Cerebellar nuclear complex (tissue), 1 donor: ENCODE measurements at regions not wholly inside any gene's neighbourhood (a gene's known extent, or its start where the extent isn't known, plus 50 kb on each side); places are given as distances from the start of the nearest gene placed in this dataset.

Source experiments
- DNase-seq, 2 experiments: peaks; one replicate each; lab custom pipeline; 2025; lab: John Stamatoyannopoulos, UW

DNA sequence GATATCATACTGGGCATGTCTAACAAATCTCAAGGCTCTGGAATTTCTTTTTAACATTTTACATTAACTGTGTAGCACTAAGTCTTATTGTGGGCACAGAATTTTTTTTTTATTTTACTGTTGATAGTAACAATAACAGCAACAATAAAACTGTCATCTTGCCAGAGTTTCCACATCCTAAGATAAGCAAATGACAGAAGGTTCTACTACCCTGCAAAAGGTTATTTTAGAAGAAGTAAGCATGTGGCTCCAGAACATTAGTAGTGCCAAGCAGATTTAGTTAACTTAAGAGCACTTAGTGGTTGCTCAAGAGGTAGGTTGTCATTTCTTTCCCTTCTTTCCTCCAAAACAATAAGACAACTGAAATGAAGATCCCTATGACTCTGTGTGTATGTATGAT, 743.0 kb upstream of the CBLB start:
- no peak for DNase-seq

DNA sequence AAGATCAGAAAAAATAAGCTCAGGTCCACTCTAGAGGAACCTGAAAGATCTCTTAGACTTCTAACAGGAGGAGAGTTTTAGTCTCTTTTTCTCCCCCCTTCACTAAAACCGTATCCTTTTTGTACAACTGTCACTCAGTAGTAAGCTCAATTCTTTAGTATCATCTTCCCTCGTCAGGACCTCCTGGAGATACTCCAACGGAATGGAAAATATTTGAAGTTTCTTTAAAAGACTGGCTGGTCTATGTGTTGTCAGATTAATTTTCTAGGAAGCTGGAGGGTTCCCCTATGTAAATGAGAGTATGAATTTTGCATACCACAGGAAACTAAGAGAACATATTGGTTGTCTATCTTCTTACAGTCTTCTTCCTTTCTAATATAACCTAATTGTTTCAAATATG, 747.7 kb upstream of the CBLB start:
- no peak for DNase-seq

DNA sequence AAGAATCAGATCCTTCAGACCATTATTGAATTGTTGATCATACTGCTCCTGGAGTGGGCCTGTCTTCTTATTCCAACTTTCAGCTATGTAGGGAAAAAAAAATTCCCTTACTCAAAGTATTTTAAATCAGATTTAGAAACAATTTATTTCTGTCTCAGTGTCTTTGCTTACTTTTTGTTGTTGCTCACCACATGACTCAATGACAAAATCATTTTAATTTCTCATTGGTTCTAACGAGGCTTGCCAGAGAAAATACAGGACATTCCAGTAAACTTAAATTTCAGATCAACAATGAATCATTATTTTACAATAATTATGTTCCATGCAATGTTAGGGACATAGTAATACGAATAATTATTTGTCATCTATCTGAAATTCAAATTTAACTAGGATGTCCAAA, 748.5 kb upstream of the CBLB start:
- DNase-seq, result no peak

DNA sequence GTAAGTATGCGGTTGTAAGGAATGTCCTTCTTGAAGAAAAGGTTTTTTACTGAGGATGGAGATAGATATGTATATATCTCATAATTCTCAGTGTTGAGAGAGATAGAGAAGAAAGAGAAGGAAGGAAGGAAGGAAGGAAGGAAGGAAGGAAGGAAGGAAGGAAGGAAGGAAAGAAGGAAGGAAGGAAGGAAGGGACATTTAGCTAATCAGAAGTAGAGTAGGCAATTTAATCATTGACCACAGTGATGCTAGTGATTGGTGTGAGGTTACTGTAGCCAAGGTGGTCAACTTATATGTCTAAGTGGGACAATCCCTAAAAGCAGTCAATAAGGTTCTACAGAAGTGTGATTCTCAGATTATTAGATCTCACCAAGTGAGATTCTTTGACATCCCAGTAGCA, 751.8 kb upstream of the CBLB start:
- DNase-seq, result no peak

DNA sequence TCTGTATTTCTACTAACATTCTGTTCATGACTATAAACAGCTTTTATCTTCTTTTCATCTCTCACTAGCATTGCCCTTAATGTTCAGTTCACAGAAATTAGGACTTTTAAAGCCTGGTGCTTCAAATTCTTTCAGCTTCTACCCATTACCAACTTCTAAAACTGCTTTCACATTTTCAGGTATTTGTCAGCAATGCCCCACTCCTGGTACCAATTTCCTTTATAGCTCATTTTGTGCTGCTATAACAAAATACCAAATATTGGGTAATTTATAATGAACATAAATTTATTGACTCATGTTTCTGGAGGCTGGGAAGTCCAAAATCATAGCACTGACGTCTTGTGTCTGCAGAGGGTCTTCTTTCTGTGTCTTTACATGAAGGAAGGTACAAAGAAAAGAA, 753.1 kb upstream of the CCDC54 start:
- no peak for DNase-seq

DNA sequence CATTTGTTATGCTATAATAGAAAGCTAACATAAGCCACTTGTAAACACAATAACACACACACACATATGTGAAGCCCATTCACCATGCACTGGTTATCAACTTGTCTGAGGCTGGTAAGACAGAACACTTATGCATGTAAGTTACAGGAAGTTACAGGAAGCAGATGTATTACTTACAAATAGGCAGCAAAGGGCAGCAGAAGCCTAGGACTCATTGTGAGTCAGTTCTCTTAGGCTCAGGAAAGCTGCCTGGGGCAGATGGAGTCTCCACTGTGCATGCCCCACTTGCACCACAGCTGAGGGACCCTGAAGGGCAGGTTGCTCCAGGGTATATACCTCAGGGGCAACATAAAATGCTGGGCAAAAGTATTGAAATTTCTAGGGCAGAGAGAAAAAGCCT, 748.8 kb upstream of the CCDC54 start:
- no peak for DNase-seq

DNA sequence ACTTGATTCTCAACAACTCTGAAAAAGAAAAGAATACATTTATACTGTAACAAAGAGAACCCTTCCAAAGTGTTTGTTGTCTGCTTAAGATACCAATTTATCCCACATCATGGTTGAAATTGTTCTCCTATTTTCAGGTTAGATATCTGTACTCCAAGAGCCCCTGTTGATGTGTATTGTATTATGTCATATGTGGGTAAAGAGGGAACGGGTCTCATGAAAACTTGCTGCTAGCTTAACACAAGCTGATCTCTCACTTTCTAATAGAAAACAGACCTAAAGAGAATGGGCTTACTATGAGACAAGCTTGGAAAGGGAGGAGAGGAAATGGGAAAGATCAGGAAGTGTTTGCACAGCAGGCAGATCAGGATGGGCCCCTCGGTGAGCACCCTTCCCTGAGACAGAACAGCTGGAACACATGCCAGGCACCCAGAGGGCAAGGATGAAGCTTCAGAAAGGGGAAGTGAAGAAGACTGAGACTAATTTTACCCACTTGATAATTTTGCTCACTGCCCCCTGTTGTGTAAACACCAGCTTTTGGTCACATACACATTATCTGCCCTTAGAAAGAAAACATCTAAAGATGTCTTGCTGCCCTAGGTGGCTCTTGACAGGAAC, 747.9 kb upstream of the CCDC54 start:
- DNase-seq, result no peak

DNA sequence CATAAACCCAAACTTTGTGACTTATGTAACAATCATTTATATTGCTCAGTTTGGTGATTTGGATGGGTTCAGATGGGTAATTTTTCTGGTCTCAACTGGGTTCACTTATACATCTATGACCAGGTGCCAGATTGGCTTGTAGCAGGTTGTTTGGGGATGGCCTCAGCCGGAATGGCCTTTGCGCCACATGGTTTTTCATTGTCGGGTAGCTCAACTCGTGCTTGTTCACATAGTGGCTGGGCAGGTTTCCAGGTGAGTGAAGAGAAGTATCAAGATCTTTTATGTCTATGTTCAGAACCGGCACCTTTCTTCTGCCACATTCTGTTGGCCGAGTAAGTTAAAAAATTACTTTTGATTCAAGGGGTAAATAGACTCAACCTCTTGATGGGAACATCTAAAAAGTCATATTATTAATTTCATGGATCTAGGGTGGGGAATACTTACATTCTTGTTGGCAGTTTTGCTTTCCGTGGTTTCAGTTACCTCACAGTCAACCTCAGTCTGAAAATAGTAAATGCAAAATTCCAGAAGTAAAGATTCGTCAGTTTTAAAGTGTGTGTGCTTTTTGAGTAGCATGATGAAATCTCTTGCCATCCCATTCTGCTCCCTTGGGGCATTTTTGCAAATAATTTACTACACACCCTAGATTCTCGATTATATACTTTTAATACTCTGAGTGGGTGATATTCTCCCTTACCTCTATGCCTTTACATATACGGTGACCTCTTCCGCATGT, 745.7 kb upstream of the CCDC54 start:
- no peak for DNase-seq

DNA sequence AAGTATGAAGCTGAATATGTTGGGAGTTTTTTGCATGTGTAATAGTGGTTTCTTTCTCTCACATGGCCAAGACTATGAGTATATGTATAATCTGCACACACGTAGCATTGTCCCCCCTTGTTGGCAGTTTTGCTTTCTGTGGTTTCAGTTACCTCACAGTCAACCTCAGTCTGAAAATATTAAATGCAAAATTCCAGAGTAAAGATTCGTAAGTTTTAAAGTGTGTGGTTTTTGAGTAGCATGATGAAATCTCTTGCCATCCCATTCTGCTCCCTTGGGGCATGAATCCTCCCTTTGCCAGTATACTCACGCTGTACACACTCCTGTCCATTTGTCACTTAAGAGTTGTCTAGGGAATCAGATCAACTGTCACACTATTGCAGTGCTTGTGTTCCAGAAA, 742.0 kb upstream of the CCDC54 start:
- DNase-seq, result no peak

DNA sequence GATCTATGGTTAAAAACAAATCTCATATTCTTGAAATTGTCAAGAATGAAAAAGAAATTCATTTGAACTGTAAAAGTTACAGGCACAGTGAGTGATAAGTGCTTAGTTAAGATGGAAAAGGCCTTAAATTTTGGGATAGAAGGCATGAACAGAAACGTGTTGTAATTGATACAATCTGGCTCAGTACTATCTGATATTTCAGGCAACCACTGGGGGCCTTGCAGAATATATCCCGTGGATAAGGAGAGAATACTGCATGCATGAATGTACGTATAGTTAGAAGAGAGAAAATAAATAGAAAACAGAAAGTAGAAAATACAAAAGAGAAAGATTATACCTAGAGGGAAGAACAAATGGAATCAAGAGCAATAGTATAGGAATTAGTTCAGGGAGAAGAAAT, 741.4 kb upstream of the CCDC54 start:
- DNase-seq, result no peak

DNA sequence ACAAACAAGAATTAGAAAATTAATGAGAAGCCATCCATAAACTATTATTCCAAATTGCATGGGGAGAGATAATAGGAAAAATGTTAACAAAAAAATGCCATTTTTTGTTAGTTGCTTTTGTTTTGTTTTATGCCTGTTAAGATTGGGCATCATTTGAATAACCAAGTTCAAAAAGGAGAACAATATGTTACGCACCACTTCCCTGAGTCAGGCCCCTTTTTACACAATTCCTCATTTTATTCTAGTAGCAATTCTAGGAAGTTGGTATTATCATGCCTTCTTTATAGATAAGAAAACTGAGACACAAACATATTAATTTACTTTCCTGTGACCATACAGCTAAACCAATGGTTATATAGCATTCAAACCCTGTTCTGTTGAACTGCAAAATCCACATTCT, 736.9 kb upstream of the CCDC54 start:
- DNase-seq, result no peak

DNA sequence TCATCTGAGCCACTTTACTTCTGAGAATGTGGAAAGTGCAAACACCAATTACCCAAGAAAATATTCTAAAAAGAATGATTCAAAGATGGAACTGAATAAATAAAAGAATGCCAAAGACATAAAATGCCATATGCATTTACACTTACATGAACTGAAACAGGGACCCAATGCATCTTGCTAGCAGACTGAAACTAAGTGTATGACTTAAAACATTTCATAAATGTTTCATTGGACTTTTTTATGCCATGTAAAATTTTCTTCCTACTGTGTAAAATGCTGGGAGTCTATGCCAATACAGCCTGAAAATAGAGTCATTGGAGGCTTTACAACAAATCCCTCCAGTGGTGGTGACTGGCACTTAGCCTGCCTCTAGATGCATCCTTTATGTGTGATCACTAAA, 735.1 kb upstream of the CCDC54 start:
- DNase-seq, result no peak

DNA sequence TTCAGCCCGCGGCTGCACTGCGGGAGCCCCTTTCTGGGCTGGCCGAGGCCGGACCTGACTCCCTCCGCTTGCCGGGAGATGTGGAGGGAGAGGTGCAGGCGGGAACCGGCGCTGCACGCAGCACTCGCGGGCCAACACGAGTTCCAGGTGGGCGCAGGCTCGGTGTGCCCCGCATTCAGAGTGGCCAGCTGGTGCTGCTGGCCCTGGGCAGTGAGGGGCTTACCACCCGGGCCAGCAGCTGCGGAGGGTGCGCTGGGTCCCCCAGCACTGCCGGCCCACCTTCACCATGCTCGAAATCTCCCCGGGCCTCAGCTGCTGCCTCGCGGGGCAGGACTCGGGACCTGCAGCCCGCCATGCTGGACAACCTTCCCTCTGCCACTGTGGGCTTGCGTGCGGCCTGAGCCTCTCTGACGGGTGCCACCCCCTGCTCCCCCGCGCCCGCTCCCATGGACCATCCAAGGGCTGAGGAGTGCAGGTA, 733.5 kb upstream of the CCDC54 start:
- DNase-seq, result no peak

DNA sequence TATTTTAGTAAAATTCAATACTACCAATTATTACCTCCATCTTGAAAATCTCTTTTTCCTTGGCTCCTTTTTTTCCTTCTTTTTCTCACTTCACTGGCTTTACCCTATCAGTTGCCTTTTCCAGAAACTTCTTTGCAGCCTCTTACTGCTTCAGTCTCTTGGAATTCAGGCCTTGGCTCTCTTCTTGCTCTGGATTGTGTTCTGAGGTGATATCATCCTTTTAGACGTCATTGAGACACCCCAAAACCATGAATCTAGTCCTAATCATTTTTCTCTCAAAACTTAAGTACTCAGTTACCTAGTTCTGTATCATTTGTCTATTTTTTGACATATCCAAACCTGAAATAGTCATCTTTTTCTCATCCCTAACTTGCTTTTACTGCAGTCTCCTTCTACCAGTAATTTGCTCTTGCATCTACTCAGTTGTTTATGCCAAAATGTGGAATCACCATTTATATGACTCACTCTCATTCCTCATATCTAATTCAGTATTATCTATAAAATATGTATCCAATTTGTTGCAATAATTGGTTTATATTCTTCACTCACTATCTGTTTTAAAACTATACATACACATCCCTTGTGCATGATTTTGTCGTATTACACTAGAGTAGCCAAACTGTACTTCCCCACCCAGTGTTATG, 703.2 kb upstream of the CCDC54 start:
- no peak for DNase-seq

DNA sequence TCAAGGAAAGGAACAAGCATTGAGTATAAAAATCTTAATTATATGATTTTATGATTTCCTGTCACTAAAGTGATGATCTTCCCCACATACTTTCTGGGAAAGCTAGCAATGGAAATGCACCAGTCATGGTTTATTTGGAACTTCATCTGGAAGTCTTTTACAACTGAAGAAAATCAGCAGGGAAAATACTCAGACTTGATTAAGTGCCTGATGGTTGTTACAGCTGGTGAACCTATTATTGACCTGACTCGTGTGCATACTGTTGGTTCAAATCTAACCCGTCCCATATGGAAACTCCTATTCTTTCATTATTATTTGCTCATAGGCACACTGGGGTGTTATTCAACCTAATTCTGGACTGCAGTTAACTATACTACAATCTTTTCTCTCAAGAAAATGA, 701.8 kb upstream of the CCDC54 start:
- no peak for DNase-seq

DNA sequence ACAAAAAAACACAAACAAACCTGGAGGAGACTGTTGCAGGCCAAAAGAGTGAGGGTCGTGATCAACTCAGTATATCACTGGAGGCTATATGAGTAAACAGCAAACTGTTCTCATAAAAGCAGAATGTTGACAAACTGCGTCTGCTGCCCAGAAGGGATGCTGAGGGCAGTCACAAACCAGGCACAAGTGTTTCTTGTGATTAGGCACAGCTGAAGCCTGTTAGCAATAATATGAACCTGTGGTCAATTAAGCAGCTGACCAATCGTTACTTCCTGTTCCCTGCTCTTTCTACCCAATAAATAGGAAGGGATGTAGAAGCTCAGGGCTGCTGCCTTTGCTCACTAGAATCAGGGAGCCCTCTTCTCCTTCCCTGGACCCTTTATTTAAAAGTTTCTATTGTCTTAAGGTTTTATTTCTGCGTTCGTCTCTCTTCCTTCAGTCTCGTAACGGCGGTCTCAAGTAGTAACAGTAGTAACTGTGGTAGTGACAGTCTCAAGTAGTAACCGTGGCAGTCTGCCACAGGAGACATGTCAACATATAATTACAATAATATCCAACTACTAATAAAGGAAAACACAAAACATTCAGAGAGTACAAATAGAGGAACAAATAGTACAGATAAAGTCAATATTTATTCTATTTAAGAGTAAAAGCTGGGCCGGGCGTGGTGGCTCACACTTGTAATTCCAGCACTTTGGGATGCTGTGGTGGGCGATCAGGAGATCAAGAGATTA, 698.4 kb upstream of the CCDC54 start:
- DNase-seq, result no peak

DNA sequence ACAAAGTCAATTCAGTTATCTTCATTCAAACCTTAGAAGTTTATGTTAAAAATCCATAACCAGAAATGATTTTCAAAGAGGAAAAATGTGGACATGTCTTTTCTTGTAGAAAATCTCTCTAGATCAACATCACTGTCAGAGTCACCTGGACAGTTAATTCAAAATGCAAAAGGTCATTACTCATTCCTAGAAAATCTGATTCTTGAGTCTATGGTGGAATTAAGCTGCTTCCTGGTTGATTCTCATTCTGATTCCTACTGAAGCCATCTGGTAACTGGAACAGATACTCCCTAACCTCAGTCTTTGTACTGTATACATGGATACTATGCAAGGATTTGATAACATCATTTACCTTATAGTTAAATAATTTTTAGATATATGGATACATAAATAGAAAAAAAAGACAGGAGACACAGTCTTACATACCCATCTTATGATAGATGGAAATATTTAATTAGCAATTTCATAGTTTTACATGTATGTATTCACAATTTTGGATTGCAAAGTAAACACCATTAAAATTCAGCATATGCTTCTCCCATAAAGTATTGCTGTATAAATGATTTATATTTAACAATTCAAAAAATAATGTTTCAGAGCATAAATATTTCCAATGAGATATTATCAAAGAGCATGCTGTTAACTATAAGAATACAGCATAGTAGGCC, 693.2 kb upstream of the CCDC54 start:
- no peak for DNase-seq

DNA sequence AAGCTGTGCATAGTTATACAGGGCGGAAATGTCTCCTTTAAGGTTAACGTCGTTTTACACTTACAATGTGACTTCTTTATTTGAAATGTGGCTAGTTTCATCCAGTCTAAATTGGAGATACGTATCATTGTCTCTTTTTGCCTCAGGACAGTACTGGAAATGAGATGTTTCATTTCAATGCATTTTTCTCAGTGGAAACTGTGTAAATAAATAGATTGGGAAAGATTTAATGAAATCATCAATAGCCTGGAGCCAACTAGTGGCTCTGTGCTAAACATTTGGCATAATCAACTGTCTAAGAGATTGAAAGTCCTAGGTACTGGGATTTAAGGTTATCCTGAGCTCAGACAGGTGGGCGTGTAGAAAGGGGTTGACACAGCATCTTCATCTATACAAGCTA, 691.5 kb upstream of the CCDC54 start:
- no peak for DNase-seq

DNA sequence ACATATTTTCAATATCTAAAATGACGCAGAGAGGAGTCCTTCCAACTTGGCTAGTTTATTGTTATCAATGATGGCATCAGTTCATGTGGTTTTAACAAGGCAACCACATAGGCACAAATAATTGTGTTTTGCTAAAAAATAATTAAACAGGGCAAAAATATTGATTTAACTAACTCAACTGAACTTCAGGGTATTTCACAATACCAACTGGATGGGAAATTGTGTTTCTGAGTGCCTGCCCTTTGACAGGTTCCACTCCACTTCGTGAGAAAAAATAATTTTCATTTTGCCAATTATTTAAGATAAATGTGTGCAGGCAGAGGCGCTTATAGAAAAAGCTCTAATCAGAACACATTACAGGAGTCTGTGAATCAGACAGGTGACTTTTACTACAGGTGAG, 689.3 kb upstream of the CCDC54 start:
- no peak for DNase-seq

DNA sequence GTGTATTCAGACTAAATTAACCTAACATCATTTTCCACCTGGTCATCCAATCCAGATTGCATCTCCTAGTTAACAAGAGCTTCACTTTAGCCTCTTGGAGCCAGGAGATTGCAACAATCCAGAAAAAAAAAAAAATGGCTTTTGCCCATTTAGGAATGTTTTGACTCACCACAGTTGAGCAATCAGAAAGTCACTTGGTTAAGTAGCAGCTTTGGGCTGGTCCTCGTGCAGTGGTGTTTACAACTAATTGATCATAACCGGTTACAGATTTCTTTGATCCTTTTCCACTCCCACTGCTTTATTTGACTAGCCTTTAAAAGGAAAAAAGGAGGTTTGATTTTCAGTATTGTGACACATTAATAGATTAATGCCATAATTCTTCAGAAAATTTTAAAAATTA, 688.8 kb upstream of the CCDC54 start:
- no peak for DNase-seq

DNA sequence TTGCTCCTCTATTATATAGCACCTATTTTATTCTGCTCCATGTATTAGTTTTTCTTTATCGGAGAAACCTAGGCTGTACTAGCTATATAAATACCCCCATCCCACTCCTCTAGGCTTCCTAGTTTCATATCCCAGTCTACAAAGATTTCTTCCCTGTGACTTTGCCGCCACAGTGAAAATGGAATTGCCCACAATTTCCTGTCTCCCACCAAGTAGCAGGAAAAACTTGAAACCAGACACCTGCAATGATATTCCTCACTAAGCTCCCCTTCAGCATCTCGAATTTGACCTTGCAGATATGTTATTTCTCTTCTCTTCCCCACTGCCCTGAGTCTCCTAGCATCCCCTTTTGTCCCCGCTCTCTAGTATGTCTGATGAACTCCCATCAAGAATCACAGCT, 685.8 kb upstream of the CCDC54 start:
- no peak for DNase-seq

DNA sequence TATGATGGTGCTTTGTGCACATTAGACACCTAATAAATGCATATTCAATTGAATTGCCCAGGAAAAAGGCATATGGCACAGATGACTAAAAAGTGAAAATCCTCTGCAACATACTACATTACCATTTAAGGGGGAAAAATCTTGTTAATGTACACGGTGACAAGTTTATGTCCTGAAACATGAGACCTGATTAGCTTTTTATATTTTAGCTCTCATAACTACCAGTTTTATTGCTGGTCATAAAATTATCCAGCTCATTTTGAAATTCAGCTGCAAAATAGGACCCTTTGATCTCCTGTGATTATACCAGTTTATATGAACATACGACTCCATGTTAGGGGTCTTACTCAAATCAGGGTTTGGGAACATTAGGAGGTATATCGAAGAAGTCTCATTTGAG, 684.6 kb upstream of the CCDC54 start:
- no peak for DNase-seq
